B cell (primary cell): ENCODE measurements at regions not wholly inside any gene's neighbourhood (a gene's known extent, or its start where the extent isn't known, plus 50 kb on each side); places are given as distances from the start of the nearest gene placed in this dataset.

Experiments used
- ATAC-seq: fragments of 200-7000 bp; cut with Tn5 transposase; one replicate; pipeline ENCODE4 v1.10.0; 2021; ENCODE audit warnings: low read depth, mild to moderate bottlenecking, moderate number of reproducible peaks, moderate library complexity
- CTCF ChIA-PET: fragments of 350-600 bp; sonication (Branson Sonifier 250); formaldehyde crosslinking; loops from one replicate; lab custom pipeline; 2021; ENCODE audit warnings: antibody characterized with exemption, inconsistent platforms; lab: Charles Lee
- POLR2A ChIA-PET: fragments of 350-600 bp; sonication (Branson Sonifier 250); formaldehyde crosslinking; loops from one replicate; lab custom pipeline; 2021; ENCODE audit warnings: antibody characterized with exemption; lab: Charles Lee
- DNase-seq: peaks from one replicate; pipeline ENCODE4 v3.0.0; 2013
- H2AFZ ChIP-seq: 2 replicates; pipeline ENCODE4 v1.6.1; 2012; ENCODE audit warnings: mild to moderate bottlenecking, low read depth, low read length; ENCODE audit not compliant: insufficient read depth, poor library complexity, severe bottlenecking
- H3K27ac ChIP-seq, 2 donors: 1 replicate in 1 of 2; 2 replicates in 1 of 2; pipeline ENCODE4 v1.5.1; 2012 to 2013; ENCODE audit warnings: low read length in 2 of 2, mild to moderate bottlenecking in 2 of 2, moderate library complexity in 1 of 2
- H3K27me3 ChIP-seq, 4 experiments: fragments of 200-600 bp in 1 of 4; sonication (generic) in 1 of 4; replicated peaks in 1 of 4; 1 replicate in 2 of 4; 2 replicates in 2 of 4; pipeline versions ENCODE4 v1.6.1 to v1.7.0; 2013 to 2016; ENCODE audit warnings: low read length in 3 of 4, mild to moderate bottlenecking in 2 of 4, mixed read lengths in 1 of 4, moderate library complexity in 1 of 4; ENCODE audit not compliant: insufficient read depth in 4 of 4, control insufficient read depth in 3 of 4; ENCODE audit errors: control extremely low read depth in 1 of 4
- H3K36me3 ChIP-seq, 2 experiments: replicated peaks in 1 of 2; 1 replicate in 1 of 2; 2 replicates in 1 of 2; pipeline versions ENCODE4 v1.6.1 to v1.7.1; 2013; ENCODE audit warnings: low read length in 1 of 2; ENCODE audit not compliant: insufficient read depth in 2 of 2, control insufficient read depth in 1 of 2; ENCODE audit errors: control extremely low read depth in 1 of 2, extremely low read depth in 1 of 2
- H3K4me1 ChIP-seq, 2 donors: fragments of 200-600 bp in 1 of 2; sonication (generic) in 1 of 2; 1 replicate in 1 of 2; 2 replicates in 1 of 2; pipeline versions ENCODE4 v1.5.1 to v1.6.1; 2013 to 2017; ENCODE audit warnings: low read length in 2 of 2; ENCODE audit not compliant: control insufficient read depth in 2 of 2, insufficient read depth in 2 of 2
- H3K4me2 ChIP-seq: replicated peaks from 2 replicates; pipeline ENCODE3; 2012; ENCODE audit warnings: mild to moderate bottlenecking, low read depth, low read length; ENCODE audit not compliant: poor library complexity, severe bottlenecking
- H3K4me3 ChIP-seq, 5 experiments: fragments of 200-600 bp in 1 of 5; sonication (generic) in 1 of 5; 1 replicate in 3 of 5; 2 replicates in 2 of 5; pipeline versions ENCODE4 v1.5.1 to v1.7.0; 2011 to 2016; ENCODE audit warnings: low read length in 4 of 5, mild to moderate bottlenecking in 4 of 5, low read depth in 2 of 5, control low read depth in 1 of 5, moderate library complexity in 1 of 5; ENCODE audit not compliant: insufficient read depth in 1 of 5; ENCODE audit errors: control extremely low read depth in 1 of 5, extremely low read depth in 1 of 5
- H3K79me2 ChIP-seq: fragments of 200-600 bp; sonication (generic); one replicate; pipeline ENCODE4 v1.6.0; 2016; ENCODE audit warnings: low read length; ENCODE audit not compliant: control insufficient read depth, insufficient read depth
- H3K9ac ChIP-seq: fragments of 200-600 bp; sonication (generic); 2 replicates; pipeline ENCODE4 v1.6.1; 2017; ENCODE audit warnings: mild to moderate bottlenecking, low read length, moderate library complexity
- H3K9me3 ChIP-seq, 3 donors: one replicate each; pipeline versions ENCODE4 v1.6.1 to v1.7.1; 2013; ENCODE audit warnings: low read length in 2 of 3; ENCODE audit not compliant: control insufficient read depth in 2 of 3, insufficient read depth in 1 of 3; ENCODE audit errors: control extremely low read depth in 1 of 3
- H4K20me1 ChIP-seq: 2 replicates; pipeline ENCODE4 v1.6.0; 2012; ENCODE audit warnings: mild to moderate bottlenecking, low read length; ENCODE audit not compliant: insufficient read depth, control insufficient read depth, poor library complexity, severe bottlenecking
- H3K27ac Mint-ChIP-seq: one replicate; pipeline ENCODE4 v1.8.0; 2021; ENCODE audit warnings: mixed read lengths
- H3K27me3 Mint-ChIP-seq: one replicate; pipeline ENCODE4 v1.8.0; 2021; ENCODE audit warnings: mixed read lengths
- H3K4me1 Mint-ChIP-seq: one replicate; pipeline ENCODE4 v1.8.0; 2021; ENCODE audit warnings: mixed read lengths
- H3K4me3 Mint-ChIP-seq: one replicate; pipeline ENCODE4 v1.8.0; 2021; ENCODE audit warnings: mixed read lengths
- H3K9me3 Mint-ChIP-seq: one replicate; pipeline ENCODE4 v1.8.0; 2022; ENCODE audit warnings: mixed read lengths; ENCODE audit not compliant: insufficient read depth
- CTCF ChIP-seq: fragments of 200-600 bp; IDR thresholded peaks from one replicate; pipeline ENCODE4 v1.8.0; 2022; ENCODE audit warnings: antibody characterized with exemption, mild to moderate bottlenecking
- EZH2 ChIP-seq: IDR thresholded peaks from 2 replicates; pipeline ENCODE4 v1.6.1; 2012; ENCODE audit warnings: borderline replicate concordance, low read depth, mild to moderate bottlenecking, moderate library complexity, low read length; ENCODE audit not compliant: insufficient read depth, poor library complexity, severe bottlenecking
- WGBS: methylation state at CpG from one replicate; pipeline ENCODE4 v1.1.5; 2013; ENCODE audit warnings: missing lambda C conversion rate; ENCODE audit not compliant: insufficient coverage; 5-methylcytosine and 5-hydroxymethylcytosine counted together
- intact Hi-C: fragments of 100-400 bp; cut with micrococcal nuclease; formaldehyde crosslinking; loops from one replicate; pipeline ENCODE4 v1.10.0; 2022

- Histone ChIP-seq H3K27me3 (no peaks in the 10 kb centered on the region), H4K20me1 (no peaks in the 10 kb centered on the region), H2AFZ (no peak overlapping the region), H3K9me3 (no peaks in the 10 kb centered on the region), H3K36me3 (no peaks in the 10 kb centered on the region), H3K4me2 (no peak overlapping the region), H3K79me2 (no peaks in the 10 kb centered on the region), H3K4me1 (no peaks in the 10 kb centered on the region), H3K4me3 (no peak overlapping the region), H3K9ac (no peak overlapping the region), H3K27ac (no peak overlapping the region)
- no peak overlapping the region for H3K4me3 Mint-ChIP-seq
- no peaks in the 10 kb centered on the region for H3K9me3 Mint-ChIP-seq
- intact Hi-C loops: no loop called here
- ATAC-seq: no peak
- no peak for DNase-seq
- no peak overlapping the region for H3K27ac Mint-ChIP-seq
- no peak for TF ChIP-seq CTCF
- TF ChIP-seq EZH2: no peak
- ChIA-PET POLR2A (no interaction called here), CTCF (no interaction called here)
- no peaks in the 10 kb centered on the region for H3K27me3 Mint-ChIP-seq
- no peaks in the 10 kb centered on the region for H3K4me1 Mint-ChIP-seq
These were observed 537.5 kb downstream of the ZPLD1 start for GRCh38 chr3:102972350-102972749.

DNA sequence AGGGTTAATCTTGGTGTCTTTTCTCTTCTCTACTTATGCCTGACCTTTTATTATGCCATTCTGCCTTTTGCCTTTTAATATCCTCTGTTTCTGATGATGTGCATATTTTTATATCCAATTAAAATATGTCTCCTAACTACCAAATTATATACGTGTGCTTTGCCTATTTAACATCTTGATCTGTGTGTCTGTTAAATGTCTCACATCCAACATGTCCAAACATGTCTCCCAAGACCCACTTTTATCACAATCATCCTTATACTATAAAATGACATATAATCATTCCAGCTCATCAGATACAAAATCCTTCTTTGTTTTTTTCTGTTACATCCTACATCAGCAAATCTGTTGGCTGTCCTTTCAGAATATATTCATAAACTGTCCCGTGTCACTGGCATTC lies 539.5 kb downstream of the ZPLD1 start:
- no peaks in the 10 kb centered on the region for H3K9me3 Mint-ChIP-seq
- 100% methylated on average over 1 of the region's 2 CpGs for WGBS
- no peaks in the 10 kb centered on the region for H3K27me3 ChIP-seq

More for the DNA sequence above, 539.5 kb downstream of the ZPLD1 start:
- H3K9me3 ChIP-seq: no peaks in the 10 kb centered on the region
- no peaks in the 10 kb centered on the region for H3K79me2 ChIP-seq
- ChIA-PET POLR2A (no interaction called here), CTCF (no interaction called here)
- no peaks in the 10 kb centered on the region for H3K4me1 ChIP-seq
- H3K4me3 Mint-ChIP-seq: no peak overlapping the region
- H3K9ac ChIP-seq: no peak overlapping the region
- H3K4me1 Mint-ChIP-seq: no peaks in the 10 kb centered on the region
- H3K27ac Mint-ChIP-seq: no peak overlapping the region
- H3K4me2 ChIP-seq: no peak overlapping the region
- no peak for DNase-seq
- H2AFZ ChIP-seq: no peak overlapping the region
- H4K20me1 ChIP-seq: no peaks in the 10 kb centered on the region
- H3K4me3 ChIP-seq: no peak overlapping the region
- no peaks in the 10 kb centered on the region for H3K36me3 ChIP-seq
- no peak for TF ChIP-seq CTCF
- TF ChIP-seq EZH2: no peak
- no peaks in the 10 kb centered on the region for H3K27me3 Mint-ChIP-seq
- intact Hi-C loops: no loop called here
- no peak overlapping the region for H3K27ac ChIP-seq
- ATAC-seq: no peak
